NOMO-1 (cell line): ENCODE measurements at regions not wholly inside any gene's neighbourhood (a gene's known extent, or its start where the extent isn't known, plus 50 kb on each side); places are given as distances from the start of the nearest gene placed in this dataset.

ENCODE experiments used
- DNase-seq, 2 experiments: peaks; one replicate each; lab custom pipeline; 2025; ENCODE audit not compliant: unreplicated experiment in 2 of 2; lab: John Stamatoyannopoulos, UW

DNA sequence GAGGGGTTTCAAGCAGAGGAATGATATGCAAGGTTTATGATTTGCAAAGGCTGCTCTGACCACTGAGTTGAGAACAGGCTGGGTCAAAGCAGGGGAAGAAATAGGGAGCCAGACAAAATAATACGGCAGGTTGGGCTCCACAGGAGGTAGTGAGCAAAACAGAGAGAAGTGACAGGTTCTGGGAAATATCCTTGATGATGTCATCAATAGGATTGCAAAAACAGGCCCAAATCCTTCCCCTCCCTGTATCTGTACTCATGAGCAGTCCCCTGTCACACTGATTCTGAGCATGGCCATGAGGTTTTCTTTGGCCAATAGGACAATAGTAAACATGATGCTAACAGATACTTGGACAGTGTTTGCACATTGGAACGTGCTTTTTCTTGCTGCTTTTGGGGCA, 471.8 kb upstream of the BRINP1 start:
- no peak for DNase-seq

DNA sequence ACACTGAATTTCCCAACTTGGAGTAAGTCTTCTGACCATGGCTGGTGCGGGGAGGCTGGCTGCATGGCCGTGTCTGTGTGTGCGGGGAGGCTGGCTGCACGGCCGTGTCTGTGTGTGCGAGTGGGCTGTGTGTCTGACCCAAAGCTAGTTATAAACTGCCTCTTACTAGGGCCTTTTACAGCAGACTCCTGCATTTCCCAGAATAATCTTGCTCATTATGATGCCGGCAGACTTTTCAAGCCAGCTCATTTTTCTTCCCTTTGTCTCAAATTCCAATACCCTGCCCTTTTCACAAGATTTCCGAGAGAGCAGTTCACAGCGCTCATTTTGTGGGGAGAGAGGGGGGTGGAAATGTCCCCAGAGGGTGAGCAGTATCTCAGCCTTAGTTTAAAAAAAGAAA, 470.7 kb upstream of the BRINP1 start:
- no peak for DNase-seq

DNA sequence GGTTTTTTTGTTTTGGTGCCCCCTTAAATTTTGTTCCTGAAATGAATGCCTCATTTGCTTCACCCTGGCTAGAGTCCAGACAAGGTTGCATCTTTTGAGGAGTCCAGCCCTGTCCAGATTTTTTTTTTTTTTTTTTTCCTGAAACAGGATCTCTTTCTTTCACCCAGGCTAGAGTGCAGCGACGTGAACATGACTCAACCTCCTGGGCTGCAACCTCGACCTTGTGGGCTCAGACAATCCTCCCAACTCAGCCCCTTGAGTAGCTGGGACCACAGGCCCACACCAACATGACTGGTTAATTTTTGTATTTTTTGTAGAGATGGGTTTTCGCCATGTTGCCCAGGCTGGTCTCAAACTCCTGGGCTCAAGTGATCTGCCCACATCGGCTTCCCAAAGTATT, 469.0 kb upstream of the BRINP1 start:
- no peak for DNase-seq

DNA sequence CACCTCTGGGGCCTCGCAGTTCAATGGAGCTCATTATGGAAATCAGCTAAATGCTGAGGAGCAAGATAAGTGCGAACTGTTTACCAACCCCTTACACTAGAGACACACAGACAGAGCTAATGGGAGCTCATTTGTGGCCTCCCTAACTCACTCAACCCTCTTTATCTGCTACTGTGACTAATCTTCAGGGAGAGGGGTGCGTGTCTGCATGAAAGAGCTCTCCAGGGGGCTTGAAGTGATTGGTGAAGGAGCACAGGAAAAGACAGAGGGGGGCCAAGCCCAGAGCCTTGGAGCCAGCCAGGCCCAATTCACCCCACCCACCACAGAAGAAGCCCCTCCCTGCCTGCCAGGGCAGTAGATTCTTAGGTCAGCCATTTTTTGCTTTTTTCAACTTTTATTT, 466.8 kb upstream of the BRINP1 start:
- no peak for DNase-seq

DNA sequence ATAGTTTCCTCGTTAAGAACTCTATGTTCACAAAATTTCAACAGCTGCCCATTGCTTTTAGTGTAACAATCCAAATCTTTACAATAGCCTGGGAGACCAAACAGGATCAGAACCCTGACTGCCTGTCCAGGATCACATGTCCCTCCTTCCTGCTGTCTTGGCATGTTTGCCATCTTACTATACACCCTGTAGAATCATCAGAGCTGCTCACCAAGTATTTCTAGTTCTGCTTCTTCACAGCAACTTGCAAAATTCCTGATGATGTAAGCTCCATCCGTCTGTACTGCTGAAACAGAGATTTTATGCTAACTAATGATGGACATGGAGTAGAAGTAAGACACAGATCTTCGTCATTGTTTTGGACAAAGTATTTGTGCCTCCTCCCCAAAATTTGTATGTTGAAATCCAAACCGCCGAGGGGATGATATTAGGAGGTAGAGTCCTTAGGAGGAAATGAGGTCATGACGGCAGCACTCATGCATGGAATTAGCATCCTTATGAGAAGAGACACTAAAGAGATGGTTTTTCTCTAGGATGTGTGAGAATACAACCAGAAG, 464.9 kb upstream of the BRINP1 start:
- no peak for DNase-seq

DNA sequence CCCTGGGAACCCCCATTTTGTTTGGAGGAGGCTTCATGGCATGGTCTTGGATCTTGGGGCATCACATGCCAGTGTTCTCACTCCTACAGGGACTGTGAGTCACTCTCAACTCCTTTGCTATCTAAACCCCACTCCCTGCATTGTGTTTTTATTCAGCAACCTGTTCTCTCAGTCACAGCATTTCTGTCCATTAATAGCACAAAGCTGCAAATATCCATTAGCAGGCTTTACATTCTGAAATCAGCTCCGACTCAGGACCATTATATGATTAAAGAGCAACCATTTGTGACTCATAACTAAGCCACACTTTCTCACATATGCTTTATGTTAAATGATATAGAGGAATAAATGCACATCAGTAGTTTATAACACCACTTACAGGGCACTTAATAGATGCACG, 462.1 kb upstream of the BRINP1 start:
- no peak for DNase-seq

GRCh38 chr9:119829748-119830147, 460.5 kb upstream of the BRINP1 start:
- no peak for DNase-seq

DNA sequence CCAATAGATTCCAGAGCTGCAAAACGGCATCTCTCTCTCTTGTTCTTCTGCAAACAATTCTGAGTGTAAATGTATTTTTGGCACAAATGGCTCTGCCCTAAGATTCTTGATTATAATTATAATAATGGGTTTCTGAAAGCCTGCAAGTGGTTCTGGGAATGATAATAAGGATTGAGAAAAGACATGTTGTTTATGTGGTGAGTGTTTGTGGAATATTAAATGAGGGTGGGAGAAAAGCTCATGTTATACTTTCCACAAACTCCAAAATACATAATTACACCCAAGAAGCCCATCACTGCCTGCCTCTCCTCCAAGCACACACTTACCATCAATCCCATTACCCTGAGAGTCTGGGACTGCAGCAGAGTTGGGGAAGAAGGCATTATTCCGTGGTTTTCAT, 460.0 kb upstream of the BRINP1 start:
- no peak for DNase-seq

DNA sequence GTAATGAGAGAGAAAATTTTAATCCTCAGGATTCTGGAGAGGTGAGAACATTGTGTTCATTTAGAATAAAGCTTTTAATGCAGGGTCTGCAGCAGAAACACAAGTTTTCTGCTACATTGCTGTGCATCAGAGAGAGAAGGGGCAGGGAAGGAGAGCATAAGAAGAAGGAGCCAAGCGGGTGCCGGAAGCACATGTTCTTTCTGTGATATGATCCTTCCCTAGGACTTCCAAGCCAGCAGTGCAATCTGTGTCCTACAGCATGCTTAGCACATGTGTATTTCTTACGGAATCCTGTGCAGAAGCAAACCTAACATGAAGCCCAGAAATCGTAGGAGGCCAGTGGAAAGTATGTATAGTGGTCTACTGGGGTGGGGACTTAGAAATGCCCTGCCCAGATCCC, 458.3 kb upstream of the BRINP1 start:
- DNase-seq = no peak

GRCh38 chr9:119827126-119827525, 457.9 kb upstream of the BRINP1 start:
- no peak for DNase-seq

DNA sequence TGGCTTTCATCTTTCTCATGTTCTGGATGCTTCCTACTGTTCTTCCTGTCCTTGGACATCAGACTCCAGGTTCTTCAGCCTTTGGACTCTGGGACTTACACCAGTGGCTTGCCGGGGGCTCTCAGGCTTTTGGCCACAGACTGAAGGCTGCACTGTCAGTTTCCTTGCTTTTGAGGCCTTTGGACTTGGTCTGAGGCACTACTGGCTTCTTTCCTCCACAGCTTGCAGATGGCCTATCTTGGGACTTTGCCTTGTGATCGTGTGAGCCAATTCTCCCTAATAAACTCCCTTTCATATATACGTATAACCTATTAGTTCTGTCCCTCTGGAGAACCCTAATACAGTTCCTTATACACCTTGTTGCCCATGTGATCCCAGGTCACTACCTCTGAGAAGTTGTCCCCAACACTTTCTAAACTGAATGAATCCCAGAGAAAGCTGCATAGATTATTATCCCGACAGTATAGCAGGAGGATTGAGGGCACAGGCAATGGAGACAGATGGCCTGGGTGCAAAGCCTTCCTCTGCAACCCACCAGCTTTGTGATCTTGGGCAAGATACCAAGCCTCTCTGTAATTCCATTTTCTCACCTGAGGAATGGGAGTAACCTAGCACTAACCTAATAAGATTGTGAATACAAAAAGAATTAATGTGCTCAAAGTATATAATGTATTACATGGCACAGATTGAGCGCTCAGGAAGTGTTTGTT, 449.6 kb upstream of the BRINP1 start:
- DNase-seq = no peak

- DNase-seq = no peak
These were observed 441.6 kb upstream of the BRINP1 start for GRCh38 chr9:119810645-119811429.

GRCh38 chr9:119803679-119804078, 434.4 kb upstream of the BRINP1 start:
- DNase-seq = no peak

DNA sequence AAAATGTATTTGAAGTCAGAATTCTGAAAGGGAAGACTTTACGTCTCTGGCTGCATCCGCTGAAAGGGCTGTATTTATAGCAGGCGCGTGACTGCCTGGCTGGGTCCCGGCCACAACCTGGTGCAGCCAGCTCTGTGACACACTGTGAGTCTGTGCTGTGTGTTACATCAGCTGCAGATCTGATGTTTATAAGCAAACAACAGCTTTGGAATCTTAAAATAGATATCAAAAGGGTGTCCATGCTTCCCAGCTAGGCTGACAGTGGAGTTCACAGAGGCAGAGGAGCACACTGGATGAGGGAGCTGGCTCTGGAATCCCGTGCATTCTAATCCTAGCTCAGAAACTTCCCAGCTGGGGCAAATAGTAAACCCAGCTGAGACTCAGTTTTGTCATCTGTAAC, 433.4 kb upstream of the BRINP1 start:
- no peak for DNase-seq

DNA sequence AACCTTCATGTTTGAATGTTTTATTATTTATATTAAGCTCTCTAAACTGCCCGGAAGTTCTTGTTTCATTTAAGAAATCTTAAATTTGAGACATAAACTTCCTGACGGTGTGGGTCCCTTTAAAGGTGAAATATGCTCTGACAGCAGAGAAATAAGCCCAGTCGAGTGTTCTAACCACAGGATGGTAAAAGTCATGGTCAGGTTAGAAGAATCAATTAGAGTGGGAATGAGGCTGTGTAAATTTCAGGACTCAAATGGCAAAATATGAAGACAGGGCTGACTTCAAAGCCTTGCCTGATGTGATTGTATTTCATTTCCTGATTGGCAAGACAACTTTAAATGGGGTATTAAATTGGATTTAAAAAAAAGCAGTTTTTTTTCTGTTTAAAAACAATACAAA, 432.9 kb upstream of the BRINP1 start:
- no peak for DNase-seq

DNA sequence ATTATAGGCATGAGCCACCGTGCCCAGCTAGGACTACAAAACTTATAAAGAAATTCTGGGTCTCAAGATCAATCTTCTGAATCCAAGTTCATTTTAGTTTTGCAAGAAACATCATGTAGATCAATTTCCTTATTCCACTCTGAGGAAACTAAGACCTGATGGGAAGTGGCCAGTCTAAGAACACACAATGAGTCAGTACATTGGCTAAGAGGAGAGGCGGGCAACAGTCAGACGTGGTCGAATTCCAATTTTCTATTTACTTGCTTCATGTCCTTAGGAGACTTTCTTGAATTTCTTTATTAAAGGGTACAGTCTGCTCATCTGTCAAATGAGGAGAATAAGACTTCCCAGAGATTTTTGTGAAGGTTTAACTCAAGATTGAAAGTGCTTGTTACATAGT, 432.1 kb upstream of the BRINP1 start:
- no peak for DNase-seq

DNA sequence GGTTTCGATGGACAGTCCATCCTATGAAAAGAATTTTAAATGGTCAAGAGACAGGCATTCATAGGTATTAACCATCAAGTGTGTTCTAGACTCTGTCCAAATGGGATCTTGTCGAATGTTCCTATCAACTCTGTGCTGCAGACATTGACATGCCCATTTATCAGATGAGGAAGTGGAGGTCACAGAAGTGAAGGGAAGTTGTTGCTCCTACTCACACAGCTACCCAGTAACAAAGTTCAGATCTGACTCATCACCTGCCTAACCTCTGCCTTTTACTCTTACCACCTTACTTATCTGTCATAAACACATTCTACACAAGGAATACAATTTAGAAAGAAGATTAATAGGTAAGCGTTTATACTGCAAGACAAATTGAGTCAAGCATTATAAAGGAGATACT, 426.2 kb upstream of the BRINP1 start:
- no peak for DNase-seq

- DNase-seq = no peak
These were observed 425.6 kb upstream of the BRINP1 start for GRCh38 chr9:119794836-119795235.

GRCh38 chr9:119793218-119793617, 424.0 kb upstream of the BRINP1 start:
- DNase-seq = no peak

- DNase-seq = no peak
These were observed 423.0 kb upstream of the BRINP1 start for GRCh38 chr9:119792242-119792641.

DNA sequence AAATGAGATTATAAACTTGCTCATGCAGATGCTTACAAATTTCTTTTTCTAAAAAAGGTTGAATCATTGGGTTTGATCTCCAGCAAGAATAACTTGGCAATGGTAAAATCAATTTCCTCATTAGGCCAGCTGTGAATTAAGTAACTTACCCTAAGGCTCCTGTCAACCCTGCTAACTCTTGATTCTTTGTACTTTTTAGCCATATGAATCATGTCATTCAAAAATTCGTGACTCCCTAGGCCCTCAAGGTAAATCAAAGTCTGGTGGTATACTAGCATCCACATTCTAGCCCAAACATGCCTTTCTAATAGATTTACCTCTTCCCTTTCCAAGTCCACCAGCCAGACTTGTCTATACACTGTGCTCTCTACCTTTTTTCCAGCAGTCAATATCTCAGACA, 420.8 kb upstream of the BRINP1 start:
- DNase-seq = no peak

- DNase-seq = no peak
These were observed 419.7 kb upstream of the BRINP1 start for GRCh38 chr9:119788921-119789320.
